Progenitor cell of endocrine pancreas (in vitro differentiated cells): ENCODE measurements at regions not wholly inside any gene's neighbourhood (a gene's known extent, or its start where the extent isn't known, plus 50 kb on each side); places are given as distances from the start of the nearest gene placed in this dataset.
"Not testable (repeated sequence)": the region's sequence is repeated elsewhere in the genome, so short reads cannot be mapped to it uniquely, and the experiment has no call there.

Experiments
- DNase-seq: peaks from one replicate; pipeline ENCODE4 v3.0.0; 2021; ENCODE audit warnings: low spot score; ENCODE audit not compliant: unreplicated experiment
- H3K27ac Mint-ChIP-seq: 2 replicates; pipeline ENCODE4 v1.8.0; 2021; ENCODE audit warnings: mild to moderate bottlenecking, moderate library complexity, mixed read lengths
- H3K27me3 Mint-ChIP-seq: 2 replicates; pipeline ENCODE4 v1.8.0; 2021; ENCODE audit warnings: mixed read lengths
- H3K36me3 Mint-ChIP-seq: 2 replicates; pipeline ENCODE4 v1.8.0; 2022; ENCODE audit warnings: mixed read lengths; ENCODE audit not compliant: insufficient read depth
- H3K4me1 Mint-ChIP-seq: 2 replicates; pipeline ENCODE4 v1.8.0; 2021; ENCODE audit warnings: low read depth, mixed read lengths
- H3K4me3 Mint-ChIP-seq: 2 replicates; pipeline ENCODE4 v1.8.0; 2021; ENCODE audit warnings: low read depth, mild to moderate bottlenecking, moderate library complexity, mixed read lengths
- H3K9me3 Mint-ChIP-seq: 2 replicates; pipeline ENCODE4 v1.8.0; 2021; ENCODE audit warnings: low read depth, mixed read lengths
- CTCF ChIP-seq: fragments of 200-600 bp; sonication (generic); IDR thresholded peaks from one replicate; pipeline ENCODE4 v1.5.0; 2021; ENCODE audit warnings: antibody characterized with exemption, mild to moderate bottlenecking; ENCODE audit not compliant: unreplicated experiment

- peaks cover 7% of the 10 kb centered on the region for H3K9me3 Mint-ChIP-seq
- peaks cover 15% of the 10 kb centered on the region for H3K4me1 Mint-ChIP-seq
- no peak for TF ChIP-seq CTCF
- no peak overlapping the region for H3K4me3 Mint-ChIP-seq
- no peak overlapping the region for H3K27ac Mint-ChIP-seq
- H3K36me3 Mint-ChIP-seq: peaks cover 2% of the 10 kb centered on the region
- no peak for DNase-seq
- H3K27me3 Mint-ChIP-seq: no peaks in the 10 kb centered on the region
Observed at GRCh38 chr6:145278163-145278807, 457.0 kb downstream of the EPM2A start.

- H3K27ac Mint-ChIP-seq: no peak overlapping the region
- peaks cover 12% of the 10 kb centered on the region for H3K4me1 Mint-ChIP-seq
- H3K36me3 Mint-ChIP-seq: peaks cover 2% of the 10 kb centered on the region
- DNase-seq: no peak
- peaks cover 4% of the 10 kb centered on the region for H3K9me3 Mint-ChIP-seq
- H3K27me3 Mint-ChIP-seq: no peaks in the 10 kb centered on the region
- H3K4me3 Mint-ChIP-seq: no peak overlapping the region
- TF ChIP-seq CTCF: no peak
Observed at GRCh38 chr6:145279551-145279950, 455.8 kb downstream of the EPM2A start.

- H3K36me3 Mint-ChIP-seq: peaks cover 2% of the 10 kb centered on the region
- peaks cover 4% of the 10 kb centered on the region for H3K9me3 Mint-ChIP-seq
- no peak for DNase-seq
- no peak overlapping the region for H3K4me3 Mint-ChIP-seq
- peaks cover 11% of the 10 kb centered on the region for H3K4me1 Mint-ChIP-seq
- no peaks in the 10 kb centered on the region for H3K27me3 Mint-ChIP-seq
- H3K27ac Mint-ChIP-seq: no peak overlapping the region
- TF ChIP-seq CTCF: no peak
Observed at GRCh38 chr6:145279993-145280392, 455.3 kb downstream of the EPM2A start.

GRCh38 chr6:145283209-145283608 is 452.1 kb downstream of the EPM2A start:
- H3K27me3 Mint-ChIP-seq, H3K36me3 Mint-ChIP-seq, H3K4me1 Mint-ChIP-seq, H3K4me3 Mint-ChIP-seq, DNase-seq, H3K9me3 Mint-ChIP-seq, H3K27ac Mint-ChIP-seq: not testable (repeated sequence)

- DNase-seq: no peak
- H3K4me3 Mint-ChIP-seq: no peak overlapping the region
- H3K4me1 Mint-ChIP-seq: peaks cover 8% of the 10 kb centered on the region
- H3K27me3 Mint-ChIP-seq: no peaks in the 10 kb centered on the region
- peaks cover 2% of the 10 kb centered on the region for H3K36me3 Mint-ChIP-seq
- peaks cover 5% of the 10 kb centered on the region for H3K9me3 Mint-ChIP-seq
- H3K27ac Mint-ChIP-seq: no peak overlapping the region
- TF ChIP-seq CTCF: no peak
Observed at GRCh38 chr6:145283856-145284255, 451.5 kb downstream of the EPM2A start.

- Mint-ChIP-seq H3K27me3 (no peaks in the 10 kb centered on the region), H3K4me1 (peaks cover 8% of the 10 kb centered on the region), H3K4me3 (no peak overlapping the region), H3K9me3 (peaks cover 21% of the 10 kb centered on the region), H3K36me3 (peaks cover 6% of the 10 kb centered on the region), H3K27ac (no peak overlapping the region)
- DNase-seq: no peak
- no peak for TF ChIP-seq CTCF
Observed at GRCh38 chr6:145286916-145287315, 448.4 kb downstream of the EPM2A start.
